Lower leg skin (tissue), 4 donors: ENCODE measurements at regions not wholly inside any gene's neighbourhood (a gene's known extent, or its start where the extent isn't known, plus 50 kb on each side); places are given as distances from the start of the nearest gene placed in this dataset.

Experiments used
- DNase-seq, 2 donors: peaks; one replicate each; pipeline ENCODE4 v3.0.0-alpha.2; 2019; ENCODE audit warnings: low spot score in 2 of 2
- H3K4me3 ChIP-seq: fragments of 200-600 bp; sonication (generic); 2 replicates; pipeline ENCODE4 v1.5.1; 2017; ENCODE audit warnings: mild to moderate bottlenecking, low read depth; ENCODE audit not compliant: poor library complexity, severe bottlenecking
- CTCF ChIP-seq, 3 donors: fragments of 450-650 bp; IDR thresholded peaks; one replicate each; pipeline ENCODE4 v1.5.1; 2016; ENCODE audit warnings: antibody characterized with exemption in 3 of 3, mild to moderate bottlenecking in 3 of 3, moderate library complexity in 2 of 3
- POLR2A ChIP-seq, 2 donors: fragments of 450-650 bp; IDR thresholded peaks; one replicate each; pipeline ENCODE4 v1.6.1; 2016 to 2017; ENCODE audit warnings: antibody characterized with exemption in 2 of 2, mild to moderate bottlenecking in 1 of 2, moderate library complexity in 1 of 2
- WGBS, 2 donors: methylation state at CpG; one replicate each; pipeline ENCODE4 v1.1.5; 2018; 5-methylcytosine and 5-hydroxymethylcytosine counted together
- intact Hi-C: fragments of 100-400 bp; cut with DNase I; formaldehyde crosslinking; loops from one replicate; pipeline ENCODE4 v1.15.0; 2023; ENCODE audit warnings: low total_unique reads

GRCh38 chr6:155589190-155589589 is 133.6 kb upstream of the NOX3 start:
- intact Hi-C loops = no loop called here
- H3K4me3 ChIP-seq = no peak overlapping the region
- 81 to 86% methylated on average over 2 of the region's 2 CpGs for WGBS, 2 donors
- TF ChIP-seq CTCF (IDR thresholded peaks at IDR 0.05) = no peak
- no peak for TF ChIP-seq POLR2A (IDR thresholded peaks at IDR 0.05)
- DNase-seq = no peak

GRCh38 chr6:155587817-155588216 is 132.2 kb upstream of the NOX3 start:
- intact Hi-C loops = no loop called here

GRCh38 chr6:155586090-155586489 is 130.5 kb upstream of the NOX3 start:
- no peak for DNase-seq
- H3K4me3 ChIP-seq = no peak overlapping the region
- intact Hi-C loops = no loop called here
- no peak for TF ChIP-seq CTCF (IDR thresholded peaks at IDR 0.05)
- no peak for TF ChIP-seq POLR2A (IDR thresholded peaks at IDR 0.05)
- WGBS, 2 donors = 54 to 58% methylated on average over 1 of the region's 1 CpG

More at GRCh38 chr6:155587817-155588216, 132.2 kb upstream of the NOX3 start:
- WGBS, 2 donors = 88 to 95% methylated on average over 1 of the region's 1 CpG
- H3K4me3 ChIP-seq = no peak overlapping the region
- TF ChIP-seq CTCF (IDR thresholded peaks at IDR 0.05) (no peak), POLR2A (IDR thresholded peaks at IDR 0.05) (no peak)
- no peak for DNase-seq

- intact Hi-C loops = no loop called here
- no peak for TF ChIP-seq CTCF (IDR thresholded peaks at IDR 0.05)
- no peak for TF ChIP-seq POLR2A (IDR thresholded peaks at IDR 0.05)
- no peak for DNase-seq
- WGBS, 2 donors = 69 to 81% methylated on average over 3 of the region's 3 CpGs
- H3K4me3 ChIP-seq = no peak overlapping the region
Measured at GRCh38 chr6:155584006-155584405, 128.4 kb upstream of the NOX3 start.

GRCh38 chr6:155582016-155582991 is 126.7 kb upstream of the NOX3 start:
- intact Hi-C loops = no loop called here
- DNase-seq = no peak
- no peak overlapping the region for H3K4me3 ChIP-seq
- 88 to 91% methylated on average over 9 of the region's 9 CpGs for WGBS, 2 donors
- TF ChIP-seq POLR2A (IDR thresholded peaks at IDR 0.05) (no peak), CTCF (IDR thresholded peaks at IDR 0.05) (no peak)
